ENCODE measurements at regions not wholly inside any gene's neighbourhood (a gene's known extent, or its start where the extent isn't known, plus 50 kb on each side); places are given as distances from the start of the nearest gene placed in this dataset.

DNA sequence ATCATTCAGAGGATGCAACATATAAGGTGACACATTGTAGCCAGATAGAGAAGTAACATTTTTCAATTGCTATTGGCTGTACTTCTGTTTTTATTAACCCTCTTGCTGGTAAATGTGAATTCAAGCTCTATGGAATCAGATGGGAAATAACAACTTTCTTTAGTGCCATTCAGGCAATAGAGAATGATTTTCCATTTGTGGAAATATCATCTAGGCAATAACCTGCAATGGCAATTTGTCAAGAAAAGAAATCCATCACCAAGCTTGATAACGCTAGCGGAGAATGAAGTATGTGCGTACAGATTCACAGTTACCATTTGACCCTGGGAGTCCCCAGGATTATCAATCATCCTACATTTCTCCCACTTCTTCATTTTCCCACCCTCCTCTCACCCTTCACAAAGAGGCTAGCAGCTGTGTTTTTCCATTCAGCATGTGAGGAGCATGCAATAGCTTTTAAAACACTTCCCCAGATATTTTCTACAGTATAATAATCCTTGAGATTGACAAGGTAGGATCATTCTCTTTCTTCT lies 569.7 kb upstream of the KLF12 start:
- Histone ChIP-seq H3K4me3 (no peak overlapping the region), H3K9me3 (no peaks in the 10 kb centered on the region), H3K27ac (no peak overlapping the region), H3K27me3 (no peaks in the 10 kb centered on the region), H3K36me3 (no peaks in the 10 kb centered on the region), H3K4me1 (no peaks in the 10 kb centered on the region)
- ATAC-seq (no peak), DNase-seq (no peak)
- intact Hi-C loops (cut with DNase I), result no loop called here
- 93% methylated on average over 3 of the region's 3 CpGs for WGBS (ENCODE audit: insufficient coverage, low coverage, low lambda C conversion rate, missing lambda C conversion rate)
- TF ChIP-seq, protein P1, sequence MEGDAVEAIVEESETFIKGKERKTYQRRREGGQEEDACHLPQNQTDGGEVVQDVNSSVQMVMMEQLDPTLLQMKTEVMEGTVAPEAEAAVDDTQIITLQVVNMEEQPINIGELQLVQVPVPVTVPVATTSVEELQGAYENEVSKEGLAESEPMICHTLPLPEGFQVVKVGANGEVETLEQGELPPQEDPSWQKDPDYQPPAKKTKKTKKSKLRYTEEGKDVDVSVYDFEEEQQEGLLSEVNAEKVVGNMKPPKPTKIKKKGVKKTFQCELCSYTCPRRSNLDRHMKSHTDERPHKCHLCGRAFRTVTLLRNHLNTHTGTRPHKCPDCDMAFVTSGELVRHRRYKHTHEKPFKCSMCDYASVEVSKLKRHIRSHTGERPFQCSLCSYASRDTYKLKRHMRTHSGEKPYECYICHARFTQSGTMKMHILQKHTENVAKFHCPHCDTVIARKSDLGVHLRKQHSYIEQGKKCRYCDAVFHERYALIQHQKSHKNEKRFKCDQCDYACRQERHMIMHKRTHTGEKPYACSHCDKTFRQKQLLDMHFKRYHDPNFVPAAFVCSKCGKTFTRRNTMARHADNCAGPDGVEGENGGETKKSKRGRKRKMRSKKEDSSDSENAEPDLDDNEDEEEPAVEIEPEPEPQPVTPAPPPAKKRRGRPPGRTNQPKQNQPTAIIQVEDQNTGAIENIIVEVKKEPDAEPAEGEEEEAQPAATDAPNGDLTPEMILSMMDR (IDR thresholded peaks at IDR 0.05), result no peak
- TF ChIP-seq POLR2A (IDR thresholded peaks at IDR 0.05), result no peak

DNA sequence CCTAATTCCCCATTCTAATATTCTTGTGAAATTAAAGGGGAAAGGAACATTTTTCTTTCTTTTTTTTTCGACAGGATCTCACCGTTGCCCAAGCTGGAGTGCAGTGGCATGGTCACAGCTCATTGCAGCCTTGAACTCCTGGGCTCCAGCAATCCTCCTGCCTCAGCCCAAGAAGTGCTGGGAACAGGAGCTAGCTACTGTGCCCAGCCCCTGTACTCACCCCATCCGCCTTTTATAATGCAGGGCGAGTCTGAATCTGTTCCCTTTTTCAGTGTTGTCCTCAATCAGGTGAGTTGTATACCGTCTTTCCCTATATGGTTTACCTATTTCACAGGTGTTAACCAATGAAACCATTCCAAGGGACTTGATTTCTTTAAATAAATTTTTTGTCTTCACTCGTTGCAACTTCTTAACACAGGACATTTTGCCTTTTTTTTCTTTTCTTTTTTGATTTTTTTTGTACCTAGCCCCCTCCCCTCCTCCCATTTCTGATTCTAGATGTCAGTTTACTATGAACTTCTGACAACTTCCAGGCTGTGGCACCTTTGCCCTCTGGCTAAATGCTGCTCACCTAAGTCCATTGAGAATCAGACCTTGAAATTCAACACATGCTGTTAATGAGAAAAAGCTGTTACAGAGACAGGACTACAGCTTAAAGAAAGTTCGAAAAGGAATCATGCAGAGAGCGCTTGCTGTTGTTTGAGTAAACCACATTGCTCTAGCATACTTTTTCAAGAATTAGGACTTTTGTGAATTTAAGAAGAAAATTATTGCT lies 562.1 kb upstream of the KLF12 start:
- Histone ChIP-seq H3K27me3 (no peaks in the 10 kb centered on the region), H3K4me1 (no peaks in the 10 kb centered on the region), H3K9me3 (no peaks in the 10 kb centered on the region), H3K4me3 (no peak overlapping the region), H3K36me3 (no peaks in the 10 kb centered on the region), H3K27ac (no peak overlapping the region)
- DNase-seq (no peak), ATAC-seq (no peak)
- WGBS (ENCODE audit: insufficient coverage, low coverage, low lambda C conversion rate, missing lambda C conversion rate), result 44% methylated on average over 6 of the region's 8 CpGs
- TF ChIP-seq POLR2A (IDR thresholded peaks at IDR 0.05), result no peak
- TF ChIP-seq, protein P1 (IDR thresholded peaks at IDR 0.05), result no peak
- intact Hi-C loops (cut with DNase I), result no loop called here

DNA sequence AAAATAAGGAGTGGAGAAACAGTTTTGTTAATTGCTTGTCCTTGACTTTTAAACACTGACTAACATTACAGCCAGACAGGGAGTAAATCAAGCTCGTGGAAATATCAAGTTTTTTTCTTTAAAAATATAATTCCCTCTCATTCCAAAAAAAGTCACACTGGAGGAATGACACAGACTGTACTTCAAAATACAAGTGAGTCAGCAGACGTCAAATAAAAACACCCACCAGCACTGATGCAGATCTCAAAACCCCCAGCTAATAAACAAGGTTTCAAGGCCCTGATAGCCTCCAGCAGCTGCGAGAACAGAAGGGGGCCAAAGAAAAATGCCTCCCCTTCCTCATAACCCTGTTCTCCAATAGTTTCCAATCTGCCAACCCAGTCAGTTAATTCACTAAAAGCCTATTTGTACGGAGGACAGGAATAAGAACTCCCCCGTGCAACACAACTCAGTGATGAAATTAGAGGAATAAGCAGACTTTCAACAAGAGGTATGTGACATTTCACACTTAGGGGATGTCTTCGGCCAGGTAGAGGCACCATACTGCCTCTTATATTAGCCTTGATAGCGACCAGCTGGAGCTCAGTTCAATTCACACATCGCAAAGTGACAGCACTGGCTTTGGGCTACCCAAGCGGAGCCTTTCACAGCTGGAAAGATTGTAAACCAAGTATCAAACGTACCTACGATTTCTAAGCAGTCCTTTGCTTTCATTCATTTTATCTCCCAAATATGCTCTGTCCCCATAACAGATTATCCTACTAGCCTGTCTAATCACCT lies 561.0 kb upstream of the KLF12 start:
- no peaks in the 10 kb centered on the region for H3K27me3 ChIP-seq
- H3K27ac ChIP-seq, result no peak overlapping the region
- intact Hi-C loops (cut with DNase I), result no loop called here
- no peak for DNase-seq
- no peaks in the 10 kb centered on the region for H3K36me3 ChIP-seq
- H3K4me1 ChIP-seq, result no peaks in the 10 kb centered on the region
- ATAC-seq, result no peak
- H3K4me3 ChIP-seq, result no peak overlapping the region
- no peaks in the 10 kb centered on the region for H3K9me3 ChIP-seq
- TF ChIP-seq, protein P1 (IDR thresholded peaks at IDR 0.05), result no peak
- no peak for TF ChIP-seq POLR2A (IDR thresholded peaks at IDR 0.05)
- WGBS (ENCODE audit: insufficient coverage, low coverage, low lambda C conversion rate, missing lambda C conversion rate), result 39% methylated on average over 10 of the region's 11 CpGs

DNA sequence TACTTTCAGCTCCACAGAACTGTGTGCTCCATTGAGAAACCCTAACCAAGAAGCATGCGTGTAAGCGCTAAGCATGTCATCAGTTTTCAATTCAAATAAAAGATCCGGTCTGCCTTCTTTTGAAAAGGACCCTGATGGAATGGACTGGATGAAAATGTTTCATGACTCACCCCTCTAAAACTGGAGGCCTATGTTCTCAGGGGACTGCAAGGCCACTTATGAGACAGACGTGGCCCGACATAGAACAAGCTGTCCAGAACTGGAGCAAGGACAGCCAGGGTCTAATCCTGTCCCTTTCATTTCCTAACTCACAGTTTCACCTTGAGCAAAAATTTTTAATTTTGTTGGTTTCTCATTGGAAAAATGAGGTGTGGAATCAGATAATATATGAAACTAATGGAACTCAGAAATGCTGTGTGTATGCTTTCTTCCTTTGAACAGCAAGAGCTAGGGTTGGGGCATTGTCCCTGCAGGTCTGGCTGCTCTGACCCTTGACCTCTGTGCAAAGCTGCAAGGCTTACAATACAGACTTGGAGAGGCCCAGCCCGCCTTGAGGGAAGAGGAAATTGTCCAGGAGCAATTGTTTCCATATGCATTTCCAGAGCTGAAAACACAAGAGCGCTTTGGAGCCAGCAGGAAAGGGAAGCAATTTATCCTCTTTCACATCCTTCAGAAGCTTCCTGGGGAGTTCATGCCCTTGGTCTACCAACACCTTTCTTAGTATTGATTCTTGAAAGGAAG lies 553.4 kb upstream of the KLF12 start:
- Histone ChIP-seq H3K4me3 (no peak overlapping the region), H3K36me3 (no peaks in the 10 kb centered on the region), H3K4me1 (no peaks in the 10 kb centered on the region), H3K27me3 (no peaks in the 10 kb centered on the region), H3K27ac (no peak overlapping the region), H3K9me3 (no peaks in the 10 kb centered on the region)
- no peak for TF ChIP-seq POLR2A (IDR thresholded peaks at IDR 0.05)
- TF ChIP-seq, protein P1 (IDR thresholded peaks at IDR 0.05), result no peak
- DNase-seq, result peak in 2 of 3 donors; percentile 46 to 47
- 59% methylated on average over 6 of the region's 7 CpGs for WGBS (ENCODE audit: insufficient coverage, low coverage, low lambda C conversion rate, missing lambda C conversion rate)
- intact Hi-C loops (cut with DNase I), result no loop called here
- ATAC-seq, result peak; percentile 48 to 77 (median 66)
